ENCODE measurements at regions not wholly inside any gene's neighbourhood (a gene's known extent, or its start where the extent isn't known, plus 50 kb on each side); places are given as distances from the start of the nearest gene placed in this dataset.

- Histone ChIP-seq H3K27ac (ENCODE audit: low read depth) (no peak overlapping the region), H3K9me2 (ENCODE audit: insufficient read depth) (peaks cover 3% of the 10 kb centered on the region), H3K4me2 (no peak overlapping the region), H3K36me3 (ENCODE audit: insufficient read depth) (no peaks in the 10 kb centered on the region), H3K79me2 (replicated peaks; ENCODE audit: insufficient read depth) (no peaks in the 10 kb centered on the region), H3K4me1 (ENCODE audit: insufficient read depth) (no peaks in the 10 kb centered on the region), H3F3A (replicated peaks; ENCODE audit: low read depth) (no peaks in the 10 kb centered on the region), H4K20me1 (replicated peaks; ENCODE audit: insufficient read depth) (no peaks in the 10 kb centered on the region), H3K4me3 (no peak overlapping the region), H3K27me3 (ENCODE audit: insufficient read depth) (no peaks in the 10 kb centered on the region), H2AFZ (no peak overlapping the region)
- peaks cover 4% of the 10 kb centered on the region; the same call in 1 of the 3 replicates for H3K36me3 Mint-ChIP-seq (ENCODE audit: low read depth)
- no peak overlapping the region for H3K27ac Mint-ChIP-seq
- no peak for ATAC-seq
- DNase-seq (ENCODE audit: low spot score): no peak
- TF ChIP-seq CREB1 (CRISPR knock-in tag; IDR thresholded peaks at IDR 0.05; ENCODE audit: low read depth): no peak
- no peak for TF ChIP-seq CTCF (conservative IDR thresholded peaks at IDR 0.05; ENCODE audit: low read depth in 2 of 2)
- TF ChIP-seq ETS1 (IDR thresholded peaks at IDR 0.05): no peak
- no peak for TF ChIP-seq JUNB (IDR thresholded peaks at IDR 0.05; ENCODE audit: unreplicated experiment)
- TF ChIP-seq ZNF462 (CRISPR knock-in tag; IDR thresholded peaks at IDR 0.05): no peak
- TF ChIP-seq REST (IDR thresholded peaks at IDR 0.05; ENCODE audit: unreplicated experiment): no peak
- no peak for TF ChIP-seq POLR2AphosphoS5 (IDR thresholded peaks at IDR 0.05; ENCODE audit: low read depth)
- no peak for TF ChIP-seq EZH2 (IDR thresholded peaks at IDR 0.05; ENCODE audit: low read depth, unreplicated experiment)
- no peak for TF ChIP-seq ZNF114 (CRISPR knock-in tag; IDR thresholded peaks at IDR 0.05)
- TF ChIP-seq EZH2phosphoT487 (IDR thresholded peaks at IDR 0.05; ENCODE audit: unreplicated experiment): no peak
- TF ChIP-seq NANOG (IDR thresholded peaks at IDR 0.05; ENCODE audit: borderline replicate concordance): no peak
- no peak for TF ChIP-seq STAT1 (IDR thresholded peaks at IDR 0.05; ENCODE audit: unreplicated experiment)
- TF ChIP-seq ZNF331 (CRISPR knock-in tag; IDR thresholded peaks at IDR 0.05; ENCODE audit: low read depth): no peak
- peaks cover 11% of the 10 kb centered on the region; the same call in 2 of the 3 replicates for H3K9me3 Mint-ChIP-seq
- no peaks in the 10 kb centered on the region for H3K4me1 Mint-ChIP-seq
- no peak overlapping the region for H3K4me3 Mint-ChIP-seq
- H3K27me3 Mint-ChIP-seq (ENCODE audit: insufficient read depth, low read depth, poor library complexity): peaks cover 2% of the 10 kb centered on the region
Observed at GRCh38 chr14:85428926-85429325, 101.0 kb upstream of the FLRT2 start.

Data from GM23338 (cell line).